ENCODE measurements at regions not wholly inside any gene's neighbourhood (a gene's known extent, or its start where the extent isn't known, plus 50 kb on each side); places are given as distances from the start of the nearest gene placed in this dataset.

GRCh38 chr3:63046152-63046551 lies 170.9 kb upstream of the CADPS start:
- Histone ChIP-seq H3K9me2 (replicated peaks; ENCODE audit: insufficient read depth) (no peaks in the 10 kb centered on the region), H3K27me3 (no peaks in the 10 kb centered on the region), H3K27ac (peak overlapping the region; percentile 79), H3K9me3 (ENCODE audit: low read depth) (no peaks in the 10 kb centered on the region), H2AFZ (no peak overlapping the region), H3K36me3 (replicated peaks; ENCODE audit: insufficient read depth, low read depth) (no peaks in the 10 kb centered on the region), H3K4me1 (ENCODE audit: insufficient read depth) (no peaks in the 10 kb centered on the region), H3K4me2 (no peak overlapping the region), H3K79me2 (no peaks in the 10 kb centered on the region), H4K20me1 (ENCODE audit: insufficient read depth, poor library complexity, severe bottlenecking) (no peaks in the 10 kb centered on the region), H3K4me3 (no peak overlapping the region)
- 52% methylated on average over 2 of the region's 2 CpGs for WGBS (ENCODE audit: low lambda C conversion rate, missing lambda C conversion rate)
- peak; percentile 12 for DNase-seq (ENCODE audit: low spot score)
- no peak for TF ChIP-seq EZH2 (IDR thresholded peaks at IDR 0.05; ENCODE audit: borderline replicate concordance)

GRCh38 chr3:63046580-63046979 lies 171.4 kb upstream of the CADPS start:
- Histone ChIP-seq H3K27me3 (no peaks in the 10 kb centered on the region), H3K9me3 (ENCODE audit: low read depth) (no peaks in the 10 kb centered on the region), H3K36me3 (replicated peaks; ENCODE audit: insufficient read depth, low read depth) (no peaks in the 10 kb centered on the region), H3K4me3 (no peak overlapping the region), H3K4me1 (ENCODE audit: insufficient read depth) (no peaks in the 10 kb centered on the region), H2AFZ (no peak overlapping the region), H3K27ac (peak overlapping the region; percentile 79), H4K20me1 (ENCODE audit: insufficient read depth, poor library complexity, severe bottlenecking) (no peaks in the 10 kb centered on the region), H3K79me2 (no peaks in the 10 kb centered on the region), H3K9me2 (replicated peaks; ENCODE audit: insufficient read depth) (no peaks in the 10 kb centered on the region), H3K4me2 (no peak overlapping the region)
- no peak for TF ChIP-seq EZH2 (IDR thresholded peaks at IDR 0.05; ENCODE audit: borderline replicate concordance)
- TF ChIP-seq EZH2phosphoT487 (IDR thresholded peaks at IDR 0.05; ENCODE audit: low read depth, severe bottlenecking, unreplicated experiment), result no peak
- TF ChIP-seq CTCF (IDR thresholded peaks at IDR 0.05; ENCODE audit: poor library complexity), result no peak
- 69% methylated on average over 4 of the region's 4 CpGs for WGBS (ENCODE audit: low lambda C conversion rate, missing lambda C conversion rate)
- DNase-seq (ENCODE audit: low spot score), result peak; percentile 9

- TF ChIP-seq CTCF (IDR thresholded peaks at IDR 0.05; ENCODE audit: poor library complexity) (no peak), EZH2phosphoT487 (IDR thresholded peaks at IDR 0.05; ENCODE audit: low read depth, severe bottlenecking, unreplicated experiment) (no peak), EZH2 (IDR thresholded peaks at IDR 0.05; ENCODE audit: borderline replicate concordance) (no peak)
- Histone ChIP-seq H3K4me2 (no peak overlapping the region), H3K9me2 (replicated peaks; ENCODE audit: insufficient read depth) (no peaks in the 10 kb centered on the region), H4K20me1 (ENCODE audit: insufficient read depth, poor library complexity, severe bottlenecking) (no peaks in the 10 kb centered on the region), H3K27me3 (no peaks in the 10 kb centered on the region), H3K36me3 (replicated peaks; ENCODE audit: insufficient read depth, low read depth) (no peaks in the 10 kb centered on the region), H3K9me3 (ENCODE audit: low read depth) (no peaks in the 10 kb centered on the region), H3K27ac (peak overlapping the region; percentile 79), H3K4me3 (no peak overlapping the region), H3K79me2 (no peaks in the 10 kb centered on the region), H2AFZ (no peak overlapping the region), H3K4me1 (ENCODE audit: insufficient read depth) (no peaks in the 10 kb centered on the region)
- peak; percentile 23 for DNase-seq (ENCODE audit: low spot score)
- WGBS (ENCODE audit: low lambda C conversion rate, missing lambda C conversion rate), result 26% methylated on average over 1 of the region's 1 CpG
Observed at GRCh38 chr3:63047068-63047467, 171.9 kb upstream of the CADPS start.

DNA sequence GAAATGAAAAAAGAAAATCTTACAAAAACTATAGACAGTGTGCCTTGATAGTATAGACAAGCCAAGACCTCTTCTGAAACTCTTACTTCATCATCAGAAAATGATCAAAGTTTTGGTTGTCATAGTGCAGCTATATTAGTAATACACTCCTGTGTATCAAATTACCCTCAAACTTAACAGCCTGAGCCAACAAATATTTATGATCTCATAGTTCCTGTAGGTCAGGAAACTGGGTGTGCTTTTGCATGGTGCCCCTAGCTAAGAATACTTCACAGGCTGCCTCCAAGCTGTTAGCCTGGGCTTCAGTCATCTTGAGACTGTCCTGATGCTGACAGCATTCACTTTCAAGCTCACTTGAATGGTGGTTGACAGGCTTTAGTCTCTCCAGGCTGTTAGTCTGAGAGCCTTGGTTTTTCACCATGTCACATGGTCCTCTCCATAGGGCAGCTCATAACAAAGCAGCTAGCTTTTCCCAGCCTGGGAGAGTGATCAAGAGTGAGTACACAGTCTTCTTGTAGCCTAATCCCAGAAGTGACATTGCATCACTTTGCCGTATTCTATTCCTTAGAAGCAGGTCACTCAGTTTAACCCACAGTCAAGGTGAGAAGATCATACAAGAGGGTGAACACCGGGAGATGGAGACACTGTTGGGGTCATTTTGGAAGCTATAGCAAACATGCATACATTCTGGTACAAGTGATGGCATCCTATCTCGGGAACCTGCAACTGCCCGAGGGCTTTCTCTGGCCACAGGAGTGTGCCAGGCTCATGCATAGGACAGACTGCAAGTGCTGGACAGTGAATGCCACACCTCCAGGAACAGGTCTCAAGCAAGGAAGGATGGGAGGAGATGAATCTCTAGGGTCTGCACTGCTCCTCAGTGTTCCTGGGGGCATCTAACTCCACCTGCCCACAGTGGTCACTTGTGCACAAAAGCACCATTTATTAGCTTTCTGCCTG lies 173.4 kb upstream of the CADPS start:
- no peaks in the 10 kb centered on the region for H4K20me1 ChIP-seq (ENCODE audit: insufficient read depth, poor library complexity, severe bottlenecking)
- no peak overlapping the region for H3K27ac ChIP-seq
- no peak overlapping the region for H3K4me3 ChIP-seq
- H3K27me3 ChIP-seq, result no peaks in the 10 kb centered on the region
- no peaks in the 10 kb centered on the region for H3K9me2 ChIP-seq (replicated peaks; ENCODE audit: insufficient read depth)
- no peak overlapping the region for H3K4me2 ChIP-seq
- no peak for TF ChIP-seq CTCF (IDR thresholded peaks at IDR 0.05; ENCODE audit: poor library complexity)
- no peak for TF ChIP-seq EZH2 (IDR thresholded peaks at IDR 0.05; ENCODE audit: borderline replicate concordance)
- no peak for TF ChIP-seq EZH2phosphoT487 (IDR thresholded peaks at IDR 0.05; ENCODE audit: low read depth, severe bottlenecking, unreplicated experiment)
- H3K9me3 ChIP-seq (ENCODE audit: low read depth), result no peaks in the 10 kb centered on the region
- 89% methylated on average over 4 of the region's 4 CpGs for WGBS (ENCODE audit: low lambda C conversion rate, missing lambda C conversion rate)
- H3K79me2 ChIP-seq, result no peaks in the 10 kb centered on the region
- H3K36me3 ChIP-seq (replicated peaks; ENCODE audit: insufficient read depth, low read depth), result no peaks in the 10 kb centered on the region
- no peak overlapping the region for H2AFZ ChIP-seq
- H3K4me1 ChIP-seq (ENCODE audit: insufficient read depth), result no peaks in the 10 kb centered on the region
- DNase-seq (ENCODE audit: low spot score), result peak; percentile 5

Measured in hepatocyte (in vitro differentiated cells).